GM23338 (cell line): ENCODE measurements at regions not wholly inside any gene's neighbourhood (a gene's known extent, or its start where the extent isn't known, plus 50 kb on each side); places are given as distances from the start of the nearest gene placed in this dataset.

Experiments
- ATAC-seq: fragments of 200-7000 bp; cut with Tn5 transposase; 3 replicates; pipeline ENCODE4 v1.9.1; 2020
- DNase-seq: peaks from one replicate; pipeline ENCODE4 v3.0.0-alpha.2; 2015; ENCODE audit warnings: low spot score
- H2AFZ ChIP-seq: fragments of 200-600 bp; sonication (generic); 2 replicates; pipeline ENCODE4 v1.8.0; 2016; ENCODE audit warnings: antibody characterized with exemption, mild to moderate bottlenecking, moderate library complexity
- H3F3A ChIP-seq: fragments of 200-600 bp; sonication (generic); replicated peaks from 2 replicates; pipeline ENCODE4 v1.8.0; 2017; ENCODE audit warnings: antibody characterized with exemption, mixed run types, low read depth
- H3K27ac ChIP-seq: fragments of 200-600 bp; sonication (generic); 2 replicates; pipeline ENCODE4 v1.6.1; 2016; ENCODE audit warnings: low read depth
- H3K27me3 ChIP-seq: fragments of 200-600 bp; sonication (generic); 2 replicates; pipeline ENCODE4 v1.8.0; 2016; ENCODE audit warnings: mild to moderate bottlenecking, mixed run types, moderate library complexity; ENCODE audit not compliant: insufficient read depth
- H3K36me3 ChIP-seq: fragments of 200-600 bp; sonication (generic); 2 replicates; pipeline ENCODE4 v1.8.0; 2016; ENCODE audit warnings: mild to moderate bottlenecking; ENCODE audit not compliant: insufficient read depth
- H3K4me1 ChIP-seq: fragments of 200-600 bp; sonication (generic); 2 replicates; pipeline ENCODE4 v1.8.0; 2016; ENCODE audit warnings: mild to moderate bottlenecking, moderate library complexity; ENCODE audit not compliant: insufficient read depth
- H3K4me2 ChIP-seq: fragments of 200-600 bp; sonication (generic); 2 replicates; pipeline ENCODE4 v1.7.1; 2017; ENCODE audit warnings: mixed run types
- H3K4me3 ChIP-seq: fragments of 200-600 bp; sonication (generic); 2 replicates; pipeline ENCODE4 v1.6.1; 2016; ENCODE audit warnings: mixed run types
- H3K79me2 ChIP-seq: fragments of 200-600 bp; sonication (generic); replicated peaks from 2 replicates; pipeline ENCODE4 v1.8.0; 2017; ENCODE audit warnings: mild to moderate bottlenecking; ENCODE audit not compliant: insufficient read depth
- H3K9me2 ChIP-seq: fragments of 200-600 bp; sonication (generic); 2 replicates; pipeline ENCODE4 v1.8.0; 2017; ENCODE audit not compliant: insufficient read depth
- H4K20me1 ChIP-seq: fragments of 200-600 bp; sonication (generic); replicated peaks from 2 replicates; pipeline ENCODE4 v1.8.0; 2017; ENCODE audit warnings: mild to moderate bottlenecking; ENCODE audit not compliant: insufficient read depth
- H3K27ac Mint-ChIP-seq: 2 replicates; pipeline ENCODE4 v1.8.0; 2020; ENCODE audit warnings: inconsistent platforms, mild to moderate bottlenecking, moderate library complexity, mixed read lengths
- H3K27me3 Mint-ChIP-seq: 3 replicates; pipeline ENCODE4 v1.8.0; 2022; ENCODE audit warnings: low read depth, mild to moderate bottlenecking, moderate library complexity, mixed read lengths, inconsistent platforms; ENCODE audit not compliant: insufficient read depth, poor library complexity
- H3K36me3 Mint-ChIP-seq: 3 replicates; pipeline ENCODE4 v1.8.0; 2021; ENCODE audit warnings: low read depth, mild to moderate bottlenecking, inconsistent platforms, moderate library complexity, mixed read lengths
- H3K4me1 Mint-ChIP-seq: 3 replicates; pipeline ENCODE4 v1.8.0; 2020; ENCODE audit warnings: mild to moderate bottlenecking, inconsistent platforms, mixed read lengths
- H3K4me3 Mint-ChIP-seq: 3 replicates; pipeline ENCODE4 v1.8.0; 2021; ENCODE audit warnings: moderate library complexity, mild to moderate bottlenecking, inconsistent platforms, mixed read lengths
- H3K9me3 Mint-ChIP-seq: 3 replicates; pipeline ENCODE4 v1.8.0; 2020; ENCODE audit warnings: moderate library complexity, mild to moderate bottlenecking, inconsistent platforms, mixed read lengths
- CTCF ChIP-seq, 2 experiments: fragments of 200-600 bp in 1 of 2; sonication (generic) in 1 of 2; conservative IDR thresholded peaks; 2 replicates each; pipeline versions ENCODE4 v1.5.1 to v1.6.1; 2016 to 2017; ENCODE audit warnings: antibody characterized with exemption in 2 of 2, low read depth in 2 of 2, mild to moderate bottlenecking in 2 of 2, moderate library complexity in 1 of 2
- JUNB ChIP-seq: IDR thresholded peaks from one replicate; pipeline ENCODE4 v1.6.1; 2016; ENCODE audit warnings: antibody characterized with exemption; ENCODE audit not compliant: unreplicated experiment
- NANOG ChIP-seq: IDR thresholded peaks from 2 replicates; pipeline ENCODE4 v1.6.1; 2016; ENCODE audit warnings: antibody characterized with exemption, borderline replicate concordance
- STAT1 ChIP-seq: IDR thresholded peaks from one replicate; pipeline ENCODE4 v1.6.1; 2016; ENCODE audit warnings: antibody characterized with exemption; ENCODE audit not compliant: unreplicated experiment
- ZNF331 ChIP-seq: fragments of 250-450 bp; sonication (Bioruptor Pico); IDR thresholded peaks from 2 replicates; pipeline ENCODE4 v1.5.0; 2020; ENCODE audit warnings: low read depth, mild to moderate bottlenecking, moderate library complexity
- TF ChIP-seq, protein P1 (sequence below): fragments of 250-450 bp; sonication (Bioruptor Pico); IDR thresholded peaks from 2 replicates; pipeline ENCODE4 v1.5.0; 2020; ENCODE audit warnings: mild to moderate bottlenecking, moderate library complexity
- TF ChIP-seq, protein P2 (sequence below): IDR thresholded peaks from 2 replicates; pipeline ENCODE4 v1.6.1; 2016; ENCODE audit warnings: antibody characterized with exemption

- Histone ChIP-seq H3K9me2 (0 out of 2 replicates have a peak, but pooled peaks cover 2% of the 10 kb centered on the region), H4K20me1 (no peaks in the 10 kb centered on the region; the same call in 1 of the 2 replicates), H3K4me3 (no peak overlapping the region), H3K27me3 (no peaks in the 10 kb centered on the region), H3K79me2 (no peaks in the 10 kb centered on the region), H3K27ac (no peak overlapping the region), H3K4me1 (no peaks in the 10 kb centered on the region), H2AFZ (no peak overlapping the region), H3K36me3 (no peaks in the 10 kb centered on the region), H3F3A (no peaks in the 10 kb centered on the region), H3K4me2 (no peak overlapping the region)
- H3K9me3 Mint-ChIP-seq = no peaks in the 10 kb centered on the region
- no peaks in the 10 kb centered on the region for H3K27me3 Mint-ChIP-seq
- H3K36me3 Mint-ChIP-seq = no peaks in the 10 kb centered on the region
- H3K4me3 Mint-ChIP-seq = no peak overlapping the region
- DNase-seq (no peak), ATAC-seq (no peak)
- no peak for TF ChIP-seq CTCF (conservative IDR thresholded peaks at IDR 0.05; ENCODE audit: low read depth in 2 of 2)
- TF ChIP-seq NANOG = no peak
- TF ChIP-seq, protein P1, sequence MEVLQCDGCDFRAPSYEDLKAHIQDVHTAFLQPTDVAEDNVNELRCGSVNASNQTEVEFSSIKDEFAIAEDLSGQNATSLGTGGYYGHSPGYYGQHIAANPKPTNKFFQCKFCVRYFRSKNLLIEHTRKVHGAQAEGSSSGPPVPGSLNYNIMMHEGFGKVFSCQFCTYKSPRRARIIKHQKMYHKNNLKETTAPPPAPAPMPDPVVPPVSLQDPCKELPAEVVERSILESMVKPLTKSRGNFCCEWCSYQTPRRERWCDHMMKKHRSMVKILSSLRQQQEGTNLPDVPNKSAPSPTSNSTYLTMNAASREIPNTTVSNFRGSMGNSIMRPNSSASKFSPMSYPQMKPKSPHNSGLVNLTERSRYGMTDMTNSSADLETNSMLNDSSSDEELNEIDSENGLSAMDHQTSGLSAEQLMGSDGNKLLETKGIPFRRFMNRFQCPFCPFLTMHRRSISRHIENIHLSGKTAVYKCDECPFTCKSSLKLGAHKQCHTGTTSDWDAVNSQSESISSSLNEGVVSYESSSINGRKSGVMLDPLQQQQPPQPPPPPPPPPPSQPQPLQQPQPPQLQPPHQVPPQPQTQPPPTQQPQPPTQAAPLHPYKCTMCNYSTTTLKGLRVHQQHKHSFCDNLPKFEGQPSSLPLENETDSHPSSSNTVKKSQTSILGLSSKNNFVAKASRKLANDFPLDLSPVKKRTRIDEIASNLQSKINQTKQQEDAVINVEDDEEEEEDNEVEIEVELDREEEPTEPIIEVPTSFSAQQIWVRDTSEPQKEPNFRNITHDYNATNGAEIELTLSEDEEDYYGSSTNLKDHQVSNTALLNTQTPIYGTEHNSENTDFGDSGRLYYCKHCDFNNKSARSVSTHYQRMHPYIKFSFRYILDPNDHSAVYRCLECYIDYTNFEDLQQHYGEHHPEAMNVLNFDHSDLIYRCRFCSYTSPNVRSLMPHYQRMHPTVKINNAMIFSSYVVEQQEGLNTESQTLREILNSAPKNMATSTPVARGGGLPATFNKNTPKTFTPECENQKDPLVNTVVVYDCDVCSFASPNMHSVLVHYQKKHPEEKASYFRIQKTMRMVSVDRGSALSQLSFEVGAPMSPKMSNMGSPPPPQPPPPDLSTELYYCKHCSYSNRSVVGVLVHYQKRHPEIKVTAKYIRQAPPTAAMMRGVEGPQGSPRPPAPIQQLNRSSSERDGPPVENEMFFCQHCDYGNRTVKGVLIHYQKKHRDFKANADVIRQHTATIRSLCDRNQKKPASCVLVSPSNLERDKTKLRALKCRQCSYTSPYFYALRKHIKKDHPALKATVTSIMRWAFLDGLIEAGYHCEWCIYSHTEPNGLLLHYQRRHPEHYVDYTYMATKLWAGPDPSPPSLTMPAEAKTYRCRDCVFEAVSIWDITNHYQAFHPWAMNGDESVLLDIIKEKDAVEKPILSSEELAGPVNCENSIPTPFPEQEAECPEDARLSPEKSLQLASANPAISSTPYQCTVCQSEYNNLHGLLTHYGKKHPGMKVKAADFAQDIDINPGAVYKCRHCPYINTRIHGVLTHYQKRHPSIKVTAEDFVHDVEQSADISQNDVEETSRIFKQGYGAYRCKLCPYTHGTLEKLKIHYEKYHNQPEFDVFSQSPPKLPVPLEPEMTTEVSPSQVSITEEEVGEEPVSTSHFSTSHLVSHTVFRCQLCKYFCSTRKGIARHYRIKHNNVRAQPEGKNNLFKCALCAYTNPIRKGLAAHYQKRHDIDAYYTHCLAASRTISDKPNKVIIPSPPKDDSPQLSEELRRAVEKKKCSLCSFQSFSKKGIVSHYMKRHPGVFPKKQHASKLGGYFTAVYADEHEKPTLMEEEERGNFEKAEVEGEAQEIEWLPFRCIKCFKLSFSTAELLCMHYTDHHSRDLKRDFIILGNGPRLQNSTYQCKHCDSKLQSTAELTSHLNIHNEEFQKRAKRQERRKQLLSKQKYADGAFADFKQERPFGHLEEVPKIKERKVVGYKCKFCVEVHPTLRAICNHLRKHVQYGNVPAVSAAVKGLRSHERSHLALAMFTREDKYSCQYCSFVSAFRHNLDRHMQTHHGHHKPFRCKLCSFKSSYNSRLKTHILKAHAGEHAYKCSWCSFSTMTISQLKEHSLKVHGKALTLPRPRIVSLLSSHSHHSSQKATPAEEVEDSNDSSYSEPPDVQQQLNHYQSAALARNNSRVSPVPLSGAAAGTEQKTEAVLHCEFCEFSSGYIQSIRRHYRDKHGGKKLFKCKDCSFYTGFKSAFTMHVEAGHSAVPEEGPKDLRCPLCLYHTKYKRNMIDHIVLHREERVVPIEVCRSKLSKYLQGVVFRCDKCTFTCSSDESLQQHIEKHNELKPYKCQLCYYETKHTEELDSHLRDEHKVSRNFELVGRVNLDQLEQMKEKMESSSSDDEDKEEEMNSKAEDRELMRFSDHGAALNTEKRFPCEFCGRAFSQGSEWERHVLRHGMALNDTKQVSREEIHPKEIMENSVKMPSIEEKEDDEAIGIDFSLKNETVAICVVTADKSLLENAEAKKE (CRISPR knock-in tag) = no peak
- no peaks in the 10 kb centered on the region for H3K4me1 Mint-ChIP-seq
- H3K27ac Mint-ChIP-seq = no peak overlapping the region
Measured at GRCh38 chr18:57241869-57242268, 95.0 kb downstream of the BOD1L2 start.

DNA sequence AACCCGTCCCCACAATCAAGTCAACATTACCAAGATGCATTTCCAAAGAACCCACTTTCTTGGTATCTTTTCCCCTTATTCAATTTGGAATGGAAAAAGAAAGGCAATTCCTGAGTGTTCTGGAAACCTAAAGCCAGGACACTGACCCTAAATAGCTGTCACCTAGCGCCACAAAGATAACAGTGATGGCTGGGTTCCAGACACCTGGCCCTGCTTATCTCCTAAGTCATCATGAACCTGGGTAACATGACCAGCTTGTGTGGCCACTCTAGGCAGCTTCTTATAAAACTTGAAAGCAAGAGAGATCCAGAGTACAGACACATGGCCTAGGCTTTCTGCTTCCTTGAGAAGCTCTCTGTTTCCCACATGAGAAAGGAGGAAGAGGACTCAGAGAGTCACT is 95.4 kb downstream of the BOD1L2 start:
- no peaks in the 10 kb centered on the region; the same call in 1 of the 2 replicates for H4K20me1 ChIP-seq
- H3K27ac Mint-ChIP-seq = no peak overlapping the region
- H3K9me3 Mint-ChIP-seq = no peaks in the 10 kb centered on the region
- H3K36me3 ChIP-seq = no peaks in the 10 kb centered on the region
- no peak overlapping the region for H2AFZ ChIP-seq
- H3K9me2 ChIP-seq = 0 out of 2 replicates have a peak, but pooled peaks cover 2% of the 10 kb centered on the region
- no peaks in the 10 kb centered on the region for H3K27me3 Mint-ChIP-seq
- H3K4me2 ChIP-seq = no peak overlapping the region
- no peak overlapping the region for H3K4me3 ChIP-seq
- no peak overlapping the region for H3K27ac ChIP-seq
- ATAC-seq (no peak), DNase-seq (no peak)
- H3K79me2 ChIP-seq = no peaks in the 10 kb centered on the region
- no peak overlapping the region for H3K4me3 Mint-ChIP-seq
- H3F3A ChIP-seq = no peaks in the 10 kb centered on the region
- H3K4me1 ChIP-seq = no peaks in the 10 kb centered on the region
- no peaks in the 10 kb centered on the region for H3K36me3 Mint-ChIP-seq
- H3K4me1 Mint-ChIP-seq = no peaks in the 10 kb centered on the region
- no peaks in the 10 kb centered on the region for H3K27me3 ChIP-seq
- TF ChIP-seq, protein P2, sequence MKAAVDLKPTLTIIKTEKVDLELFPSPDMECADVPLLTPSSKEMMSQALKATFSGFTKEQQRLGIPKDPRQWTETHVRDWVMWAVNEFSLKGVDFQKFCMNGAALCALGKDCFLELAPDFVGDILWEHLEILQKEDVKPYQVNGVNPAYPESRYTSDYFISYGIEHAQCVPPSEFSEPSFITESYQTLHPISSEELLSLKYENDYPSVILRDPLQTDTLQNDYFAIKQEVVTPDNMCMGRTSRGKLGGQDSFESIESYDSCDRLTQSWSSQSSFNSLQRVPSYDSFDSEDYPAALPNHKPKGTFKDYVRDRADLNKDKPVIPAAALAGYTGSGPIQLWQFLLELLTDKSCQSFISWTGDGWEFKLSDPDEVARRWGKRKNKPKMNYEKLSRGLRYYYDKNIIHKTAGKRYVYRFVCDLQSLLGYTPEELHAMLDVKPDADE = no peak
- no peak for TF ChIP-seq ZNF331 (CRISPR knock-in tag)
- no peak for TF ChIP-seq JUNB
- no peak for TF ChIP-seq NANOG
- no peak for TF ChIP-seq STAT1
